ENCODE measurements at regions not wholly inside any gene's neighbourhood (a gene's known extent, or its start where the extent isn't known, plus 50 kb on each side); places are given as distances from the start of the nearest gene placed in this dataset.

DNA sequence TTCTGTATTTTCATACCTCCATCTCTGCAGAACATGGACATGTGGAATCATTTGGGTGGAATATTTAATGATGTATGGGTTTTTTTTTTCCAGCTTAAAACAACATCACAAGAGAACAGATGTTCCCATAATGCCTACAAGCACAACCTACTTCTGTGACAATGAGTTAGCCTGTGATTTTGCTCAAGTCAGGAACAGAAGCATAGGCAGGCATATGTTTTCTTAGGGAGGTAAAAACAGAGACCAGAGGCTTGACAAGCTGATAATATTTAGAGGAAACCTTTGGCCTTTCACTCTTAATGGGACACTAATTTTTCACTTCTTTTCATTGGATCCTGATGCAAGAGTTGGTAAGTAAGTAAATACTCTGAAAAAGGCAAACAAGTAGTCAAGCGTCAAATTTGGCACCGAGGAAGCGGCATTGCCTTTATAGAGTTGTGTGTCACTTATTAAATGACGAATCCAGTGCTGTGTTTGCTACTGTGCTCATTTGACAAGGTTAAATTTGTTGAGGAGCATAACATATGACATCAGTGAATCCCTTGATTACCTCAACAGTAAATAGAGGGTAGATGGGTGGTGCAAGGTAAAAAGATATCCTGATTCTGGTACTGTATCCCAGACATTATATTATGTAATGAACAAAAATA, 66.7 kb upstream of the RBMS3 start:
- FAIRE-seq = no peak
- DNase-seq (ENCODE audit: insufficient read length, low spot score) = no peak

DNA sequence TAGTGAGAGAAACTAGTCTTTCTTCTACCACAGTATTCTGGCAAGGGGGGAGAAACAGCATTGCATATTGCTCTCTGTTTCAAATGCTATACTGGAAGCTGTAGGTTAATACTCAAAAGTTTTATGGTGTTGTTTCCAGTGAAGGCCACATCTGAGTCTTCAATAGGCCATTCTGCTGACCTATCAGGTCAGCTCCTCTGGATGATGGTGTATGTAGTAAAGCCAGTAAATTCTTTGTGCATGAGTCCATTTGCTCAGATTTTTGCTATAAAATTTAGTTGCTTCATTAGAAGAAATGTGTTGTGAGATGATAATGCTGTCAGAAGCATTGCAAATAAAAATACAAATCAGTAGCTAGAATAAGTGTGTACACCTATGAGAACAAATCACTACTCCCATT, 64.9 kb upstream of the RBMS3 start:
- DNase-seq (ENCODE audit: insufficient read length, low spot score) (no peak), FAIRE-seq (no peak)

DNA sequence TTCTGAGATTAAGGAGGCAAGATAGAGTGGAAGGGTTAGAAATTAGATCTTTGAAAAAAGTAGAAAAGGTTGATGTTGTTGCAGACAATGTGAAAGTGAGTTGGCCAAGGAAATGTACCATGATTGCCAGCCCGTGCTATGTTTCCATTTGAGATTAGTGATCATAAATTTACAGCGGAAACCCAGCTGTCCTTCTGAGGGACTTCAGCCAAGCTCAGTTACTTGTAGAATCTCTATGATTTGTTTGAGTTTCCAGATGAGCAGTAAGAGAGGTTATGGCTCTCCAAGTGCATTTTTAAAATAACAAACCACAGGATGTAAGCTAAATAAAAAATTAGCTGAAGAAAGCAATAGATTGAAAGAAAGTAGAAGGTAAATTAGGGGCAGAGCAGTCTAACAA, 54.2 kb upstream of the RBMS3 start:
- FAIRE-seq (no peak), DNase-seq (ENCODE audit: insufficient read length, low spot score) (no peak)

DNA sequence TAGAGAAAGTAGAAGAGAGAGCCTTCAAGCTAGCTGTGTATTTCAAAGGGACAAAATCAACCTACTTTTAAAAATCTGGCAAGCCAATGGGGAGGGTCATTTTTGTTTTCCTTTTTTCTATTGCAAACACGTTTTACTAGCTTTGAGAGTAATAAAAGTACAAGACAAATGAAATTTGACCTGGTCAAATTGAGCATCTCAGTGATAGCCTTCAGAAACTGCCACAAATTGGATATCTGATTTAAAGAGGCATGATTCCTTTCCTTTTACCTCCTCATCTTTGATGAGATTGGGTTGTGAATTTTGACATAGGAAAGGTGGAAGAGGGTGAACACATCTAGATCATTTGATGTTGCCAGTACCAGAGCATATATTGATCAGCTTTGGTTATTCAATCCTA, 53.6 kb upstream of the RBMS3 start:
- FAIRE-seq (no peak), DNase-seq (ENCODE audit: insufficient read length, low spot score) (no peak)
